B cell (primary cell): ENCODE measurements at regions not wholly inside any gene's neighbourhood (a gene's known extent, or its start where the extent isn't known, plus 50 kb on each side); places are given as distances from the start of the nearest gene placed in this dataset.

Source experiments
- ATAC-seq: fragments of 200-7000 bp; cut with Tn5 transposase; one replicate; pipeline ENCODE4 v1.10.0; 2021; ENCODE audit warnings: low read depth, mild to moderate bottlenecking, moderate number of reproducible peaks, moderate library complexity
- CTCF ChIA-PET: fragments of 350-600 bp; sonication (Branson Sonifier 250); formaldehyde crosslinking; loops from one replicate; lab custom pipeline; 2021; ENCODE audit warnings: antibody characterized with exemption, inconsistent platforms; lab: Charles Lee
- POLR2A ChIA-PET: fragments of 350-600 bp; sonication (Branson Sonifier 250); formaldehyde crosslinking; loops from one replicate; lab custom pipeline; 2021; ENCODE audit warnings: antibody characterized with exemption; lab: Charles Lee
- DNase-seq: peaks from one replicate; pipeline ENCODE4 v3.0.0; 2013
- H2AFZ ChIP-seq: 2 replicates; pipeline ENCODE4 v1.6.1; 2012; ENCODE audit warnings: mild to moderate bottlenecking, low read depth, low read length; ENCODE audit not compliant: insufficient read depth, poor library complexity, severe bottlenecking
- H3K27ac ChIP-seq, 2 donors: 1 replicate in 1 of 2; 2 replicates in 1 of 2; pipeline ENCODE4 v1.5.1; 2012 to 2013; ENCODE audit warnings: low read length in 2 of 2, mild to moderate bottlenecking in 2 of 2, moderate library complexity in 1 of 2
- H3K27me3 ChIP-seq, 4 experiments: fragments of 200-600 bp in 1 of 4; sonication (generic) in 1 of 4; replicated peaks in 1 of 4; 1 replicate in 2 of 4; 2 replicates in 2 of 4; pipeline versions ENCODE4 v1.6.1 to v1.7.0; 2013 to 2016; ENCODE audit warnings: low read length in 3 of 4, mild to moderate bottlenecking in 2 of 4, mixed read lengths in 1 of 4, moderate library complexity in 1 of 4; ENCODE audit not compliant: insufficient read depth in 4 of 4, control insufficient read depth in 3 of 4; ENCODE audit errors: control extremely low read depth in 1 of 4
- H3K36me3 ChIP-seq, 2 experiments: replicated peaks in 1 of 2; 1 replicate in 1 of 2; 2 replicates in 1 of 2; pipeline versions ENCODE4 v1.6.1 to v1.7.1; 2013; ENCODE audit warnings: low read length in 1 of 2; ENCODE audit not compliant: insufficient read depth in 2 of 2, control insufficient read depth in 1 of 2; ENCODE audit errors: control extremely low read depth in 1 of 2, extremely low read depth in 1 of 2
- H3K4me1 ChIP-seq, 2 donors: fragments of 200-600 bp in 1 of 2; sonication (generic) in 1 of 2; 1 replicate in 1 of 2; 2 replicates in 1 of 2; pipeline versions ENCODE4 v1.5.1 to v1.6.1; 2013 to 2017; ENCODE audit warnings: low read length in 2 of 2; ENCODE audit not compliant: control insufficient read depth in 2 of 2, insufficient read depth in 2 of 2
- H3K4me2 ChIP-seq: replicated peaks from 2 replicates; pipeline ENCODE3; 2012; ENCODE audit warnings: mild to moderate bottlenecking, low read depth, low read length; ENCODE audit not compliant: poor library complexity, severe bottlenecking
- H3K4me3 ChIP-seq, 5 experiments: fragments of 200-600 bp in 1 of 5; sonication (generic) in 1 of 5; 1 replicate in 3 of 5; 2 replicates in 2 of 5; pipeline versions ENCODE4 v1.5.1 to v1.7.0; 2011 to 2016; ENCODE audit warnings: low read length in 4 of 5, mild to moderate bottlenecking in 4 of 5, low read depth in 2 of 5, control low read depth in 1 of 5, moderate library complexity in 1 of 5; ENCODE audit not compliant: insufficient read depth in 1 of 5; ENCODE audit errors: control extremely low read depth in 1 of 5, extremely low read depth in 1 of 5
- H3K79me2 ChIP-seq: fragments of 200-600 bp; sonication (generic); one replicate; pipeline ENCODE4 v1.6.0; 2016; ENCODE audit warnings: low read length; ENCODE audit not compliant: control insufficient read depth, insufficient read depth
- H3K9ac ChIP-seq: fragments of 200-600 bp; sonication (generic); 2 replicates; pipeline ENCODE4 v1.6.1; 2017; ENCODE audit warnings: mild to moderate bottlenecking, low read length, moderate library complexity
- H3K9me3 ChIP-seq, 3 donors: one replicate each; pipeline versions ENCODE4 v1.6.1 to v1.7.1; 2013; ENCODE audit warnings: low read length in 2 of 3; ENCODE audit not compliant: control insufficient read depth in 2 of 3, insufficient read depth in 1 of 3; ENCODE audit errors: control extremely low read depth in 1 of 3
- H4K20me1 ChIP-seq: 2 replicates; pipeline ENCODE4 v1.6.0; 2012; ENCODE audit warnings: mild to moderate bottlenecking, low read length; ENCODE audit not compliant: insufficient read depth, control insufficient read depth, poor library complexity, severe bottlenecking
- H3K27ac Mint-ChIP-seq: one replicate; pipeline ENCODE4 v1.8.0; 2021; ENCODE audit warnings: mixed read lengths
- H3K27me3 Mint-ChIP-seq: one replicate; pipeline ENCODE4 v1.8.0; 2021; ENCODE audit warnings: mixed read lengths
- H3K4me1 Mint-ChIP-seq: one replicate; pipeline ENCODE4 v1.8.0; 2021; ENCODE audit warnings: mixed read lengths
- H3K4me3 Mint-ChIP-seq: one replicate; pipeline ENCODE4 v1.8.0; 2021; ENCODE audit warnings: mixed read lengths
- H3K9me3 Mint-ChIP-seq: one replicate; pipeline ENCODE4 v1.8.0; 2022; ENCODE audit warnings: mixed read lengths; ENCODE audit not compliant: insufficient read depth
- EZH2 ChIP-seq: IDR thresholded peaks from 2 replicates; pipeline ENCODE4 v1.6.1; 2012; ENCODE audit warnings: borderline replicate concordance, low read depth, mild to moderate bottlenecking, moderate library complexity, low read length; ENCODE audit not compliant: insufficient read depth, poor library complexity, severe bottlenecking
- WGBS: methylation state at CpG from one replicate; pipeline ENCODE4 v1.1.5; 2013; ENCODE audit warnings: missing lambda C conversion rate; ENCODE audit not compliant: insufficient coverage; 5-methylcytosine and 5-hydroxymethylcytosine counted together
- intact Hi-C: fragments of 100-400 bp; cut with micrococcal nuclease; formaldehyde crosslinking; loops from one replicate; pipeline ENCODE4 v1.10.0; 2022
- TF ChIP-seq, protein P1 (sequence below): fragments of 200-600 bp; IDR thresholded peaks from one replicate; pipeline ENCODE4 v1.8.0; 2022; ENCODE audit warnings: antibody characterized with exemption, mild to moderate bottlenecking

DNA sequence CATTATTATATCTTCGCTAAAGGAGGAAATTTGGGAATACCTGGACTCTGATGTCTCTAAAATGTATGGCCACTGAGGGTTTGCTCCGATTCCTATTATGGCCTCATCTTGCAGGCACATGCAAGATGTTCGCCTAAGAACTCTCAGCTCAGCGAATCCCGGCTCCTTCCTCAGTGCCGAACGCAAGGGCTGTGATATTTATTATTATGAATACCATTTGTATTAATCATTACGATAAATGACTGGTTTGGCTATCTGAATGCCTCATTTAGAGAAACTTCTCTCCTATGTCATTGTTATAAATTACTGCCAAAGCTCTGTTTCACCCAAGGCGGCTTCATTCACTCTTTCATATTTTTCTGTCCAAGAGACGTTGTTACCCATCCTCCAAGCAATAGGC lies 369.7 kb upstream of the TSHZ3 start:
- no peaks in the 10 kb centered on the region for H3K79me2 ChIP-seq
- H3K4me1 ChIP-seq = no peaks in the 10 kb centered on the region
- no peak overlapping the region for H3K27ac ChIP-seq
- TF ChIP-seq EZH2 = no peak
- TF ChIP-seq, protein P1, sequence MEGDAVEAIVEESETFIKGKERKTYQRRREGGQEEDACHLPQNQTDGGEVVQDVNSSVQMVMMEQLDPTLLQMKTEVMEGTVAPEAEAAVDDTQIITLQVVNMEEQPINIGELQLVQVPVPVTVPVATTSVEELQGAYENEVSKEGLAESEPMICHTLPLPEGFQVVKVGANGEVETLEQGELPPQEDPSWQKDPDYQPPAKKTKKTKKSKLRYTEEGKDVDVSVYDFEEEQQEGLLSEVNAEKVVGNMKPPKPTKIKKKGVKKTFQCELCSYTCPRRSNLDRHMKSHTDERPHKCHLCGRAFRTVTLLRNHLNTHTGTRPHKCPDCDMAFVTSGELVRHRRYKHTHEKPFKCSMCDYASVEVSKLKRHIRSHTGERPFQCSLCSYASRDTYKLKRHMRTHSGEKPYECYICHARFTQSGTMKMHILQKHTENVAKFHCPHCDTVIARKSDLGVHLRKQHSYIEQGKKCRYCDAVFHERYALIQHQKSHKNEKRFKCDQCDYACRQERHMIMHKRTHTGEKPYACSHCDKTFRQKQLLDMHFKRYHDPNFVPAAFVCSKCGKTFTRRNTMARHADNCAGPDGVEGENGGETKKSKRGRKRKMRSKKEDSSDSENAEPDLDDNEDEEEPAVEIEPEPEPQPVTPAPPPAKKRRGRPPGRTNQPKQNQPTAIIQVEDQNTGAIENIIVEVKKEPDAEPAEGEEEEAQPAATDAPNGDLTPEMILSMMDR = no peak
- Mint-ChIP-seq H3K27ac (no peak overlapping the region), H3K27me3 (no peaks in the 10 kb centered on the region), H3K4me1 (no peaks in the 10 kb centered on the region), H3K9me3 (no peaks in the 10 kb centered on the region), H3K4me3 (no peak overlapping the region)
- WGBS = 100% methylated on average over 3 of the region's 10 CpGs
- ChIA-PET CTCF (no interaction called here), POLR2A (no interaction called here)
- intact Hi-C loops = no loop called here
- no peaks in the 10 kb centered on the region for H3K36me3 ChIP-seq
- no peak for DNase-seq
- H3K4me3 ChIP-seq = no peak overlapping the region
- H3K9ac ChIP-seq = no peak overlapping the region
- H3K9me3 ChIP-seq = peaks cover 0 to 11% (median 5%) of the 10 kb centered on the region in 3 donors
- no peaks in the 10 kb centered on the region for H4K20me1 ChIP-seq
- H2AFZ ChIP-seq = no peak overlapping the region
- H3K4me2 ChIP-seq = no peak overlapping the region
- ATAC-seq = no peak
- no peaks in the 10 kb centered on the region for H3K27me3 ChIP-seq

DNA sequence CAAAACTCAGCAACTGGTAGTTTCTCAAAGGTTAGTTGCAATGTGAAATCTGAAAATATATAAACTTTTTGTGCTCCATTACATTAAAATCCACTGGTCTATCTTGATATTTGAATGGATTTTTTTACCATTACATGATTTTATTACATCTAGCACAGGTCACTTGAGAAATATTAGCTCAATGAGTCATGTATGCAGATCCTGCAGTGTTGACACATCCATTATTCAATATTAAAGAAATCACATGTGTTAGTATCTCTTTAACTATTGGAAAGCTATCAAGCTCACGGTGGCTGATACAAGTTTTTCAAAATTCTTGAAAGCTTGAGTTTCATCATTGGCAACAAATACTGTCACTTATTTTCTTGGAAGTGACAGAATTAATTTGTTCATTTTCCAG lies 373.9 kb upstream of the TSHZ3 start:
- WGBS = no CpG with 5 or more reads among the region's 1 CpG
- POLR2A ChIA-PET = no interaction called here

More for the DNA sequence above, 373.9 kb upstream of the TSHZ3 start:
- intact Hi-C loops = no loop called here
- Mint-ChIP-seq H3K4me1 (no peaks in the 10 kb centered on the region), H3K27me3 (no peaks in the 10 kb centered on the region), H3K4me3 (no peak overlapping the region), H3K27ac (no peak overlapping the region), H3K9me3 (peaks cover 3% of the 10 kb centered on the region)
- Histone ChIP-seq H2AFZ (no peak overlapping the region), H3K4me3 (no peak overlapping the region), H3K9me3 (peaks cover 0 to 5% (median 0%) of the 10 kb centered on the region in 3 donors), H4K20me1 (no peaks in the 10 kb centered on the region), H3K36me3 (no peaks in the 10 kb centered on the region), H3K27me3 (no peaks in the 10 kb centered on the region), H3K27ac (no peak overlapping the region), H3K4me1 (no peaks in the 10 kb centered on the region), H3K4me2 (no peak overlapping the region), H3K79me2 (no peaks in the 10 kb centered on the region), H3K9ac (no peak overlapping the region)
- DNase-seq (no peak), ATAC-seq (no peak)
- CTCF ChIA-PET = no interaction called here
- TF ChIP-seq EZH2 = no peak
- TF ChIP-seq, protein P1 = no peak
